NCI-H1694 (cell line): ENCODE measurements at regions not wholly inside any gene's neighbourhood (a gene's known extent, or its start where the extent isn't known, plus 50 kb on each side); places are given as distances from the start of the nearest gene placed in this dataset.

Experiments used
- DNase-seq: peaks from one replicate; lab custom pipeline; 2025; lab: John Stamatoyannopoulos, UW

- no peak for DNase-seq
Measured at GRCh38 chr6:54991761-54992330, 145.3 kb downstream of the FAM83B start.

- no peak for DNase-seq
Measured at GRCh38 chr6:54992789-54993188, 146.2 kb downstream of the FAM83B start.

GRCh38 chr6:54993294-54993693 lies 146.7 kb downstream of the FAM83B start:
- no peak for DNase-seq

- no peak for DNase-seq
Measured at GRCh38 chr6:54993948-54994347, 147.4 kb downstream of the FAM83B start.

- DNase-seq, result no peak
Measured at GRCh38 chr6:54998576-54998975, 152.0 kb downstream of the FAM83B start.

- DNase-seq, result no peak
Measured at GRCh38 chr6:55003719-55004430, 157.3 kb downstream of the FAM83B start.

- DNase-seq, result no peak
Measured at GRCh38 chr6:55009131-55009530, 162.6 kb downstream of the FAM83B start.

- no peak for DNase-seq
Measured at GRCh38 chr6:55011034-55011433, 163.3 kb upstream of the HCRTR2 start.

GRCh38 chr6:55012454-55012853 lies 161.9 kb upstream of the HCRTR2 start:
- no peak for DNase-seq

GRCh38 chr6:55014321-55015088 lies 159.8 kb upstream of the HCRTR2 start:
- DNase-seq, result no peak

GRCh38 chr6:55016261-55016660 lies 158.1 kb upstream of the HCRTR2 start:
- DNase-seq, result no peak

- no peak for DNase-seq
Measured at GRCh38 chr6:55017555-55018300, 156.6 kb upstream of the HCRTR2 start.

- DNase-seq, result no peak
Measured at GRCh38 chr6:55019591-55019990, 154.7 kb upstream of the HCRTR2 start.

GRCh38 chr6:55023230-55023629 lies 151.1 kb upstream of the HCRTR2 start:
- DNase-seq, result no peak

- DNase-seq, result no peak
Measured at GRCh38 chr6:55033016-55033546, 141.2 kb upstream of the HCRTR2 start.

- no peak for DNase-seq
Measured at GRCh38 chr6:55034752-55035151, 139.6 kb upstream of the HCRTR2 start.

GRCh38 chr6:55040102-55040848 lies 134.0 kb upstream of the HCRTR2 start:
- DNase-seq, result no peak

- DNase-seq, result no peak
Measured at GRCh38 chr6:55046869-55047422, 127.4 kb upstream of the HCRTR2 start.

GRCh38 chr6:55047451-55048044 lies 126.8 kb upstream of the HCRTR2 start:
- no peak for DNase-seq

GRCh38 chr6:55049866-55050265 lies 124.4 kb upstream of the HCRTR2 start:
- DNase-seq, result no peak

GRCh38 chr6:55052846-55053245 lies 121.5 kb upstream of the HCRTR2 start:
- DNase-seq, result no peak
